HEK293 (cell line): ENCODE measurements at regions not wholly inside any gene's neighbourhood (a gene's known extent, or its start where the extent isn't known, plus 50 kb on each side); places are given as distances from the start of the nearest gene placed in this dataset.

Experiments
- AEBP2 ChIP-seq: fragments of 450-650 bp; formaldehyde crosslinking; IDR thresholded peaks from 2 replicates; pipeline ENCODE4 v1.5.1; 2016; ENCODE audit warnings: missing biosample characterization, missing genetic modification characterization, borderline replicate concordance
- CTCF ChIP-seq: fragments of 450-650 bp; formaldehyde crosslinking; IDR thresholded peaks from 2 replicates; pipeline ENCODE4 v1.5.1; 2016; ENCODE audit warnings: missing biosample characterization, missing genetic modification characterization
- EGR2 ChIP-seq: fragments of 450-650 bp; formaldehyde crosslinking; IDR thresholded peaks from 2 replicates; pipeline ENCODE4 v1.5.1; 2016; ENCODE audit warnings: low read depth, missing biosample characterization, missing genetic modification characterization
- KLF16 ChIP-seq: fragments of 450-650 bp; formaldehyde crosslinking; IDR thresholded peaks from 2 replicates; pipeline ENCODE4 v1.5.1; 2017; ENCODE audit warnings: missing biosample characterization, missing genetic modification characterization
- ZNF24 ChIP-seq: fragments of 450-650 bp; formaldehyde crosslinking; IDR thresholded peaks from 2 replicates; pipeline ENCODE4 v1.5.1; 2016; ENCODE audit warnings: missing biosample characterization, missing genetic modification characterization

- no peak for TF ChIP-seq AEBP2 (tag by site-specific recombination)
- TF ChIP-seq EGR2: no peak
- no peak for TF ChIP-seq CTCF (tag by site-specific recombination)
- TF ChIP-seq KLF16: no peak
- TF ChIP-seq ZNF24 (tag by site-specific recombination): no peak
These were observed 1386.8 kb upstream of the ADGRL2 start for GRCh38 chr1:80413969-80414368.
